ENCODE measurements at regions not wholly inside any gene's neighbourhood (a gene's known extent, or its start where the extent isn't known, plus 50 kb on each side); places are given as distances from the start of the nearest gene placed in this dataset.

DNA sequence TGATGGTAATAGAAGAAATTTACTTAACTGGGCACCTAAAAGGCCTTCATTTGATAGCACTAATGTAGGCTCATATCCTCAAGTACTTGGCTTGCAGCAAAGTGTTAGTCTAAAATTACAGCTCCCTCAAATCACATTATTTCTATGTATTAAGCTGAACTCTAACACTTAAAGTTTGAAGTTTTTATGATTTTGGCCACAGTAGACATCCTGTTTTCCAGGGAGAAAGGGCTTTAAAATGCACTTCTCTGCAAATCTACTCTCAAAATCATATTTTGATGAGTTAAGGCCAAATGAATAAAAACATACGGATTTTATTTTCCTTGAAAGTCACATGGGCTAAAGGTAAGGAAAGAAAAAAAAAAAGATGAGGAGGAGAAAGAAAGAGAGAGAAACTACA is 575.5 kb downstream of the PLPP3 start:
- Mint-ChIP-seq H3K27ac (no peak overlapping the region), H3K4me3 (no peak overlapping the region), H3K4me1 (no peaks in the 10 kb centered on the region), H3K9me3 (no peaks in the 10 kb centered on the region; a peak in 1 of 5 replicates), H3K36me3 (ENCODE audit: insufficient read depth in 1 of 3, low read depth in 3 of 3) (no peaks in the 10 kb centered on the region), H3K27me3 (ENCODE audit: low read depth) (no peaks in the 10 kb centered on the region; the same call in 1 of the 2 replicates)
- WGBS (ENCODE audit: extremely low coverage, insufficient read length, low lambda C conversion rate), result no CpG with 5 or more reads among the region's 1 CpG
- Histone ChIP-seq H3K4me2 (ENCODE audit: insufficient read depth, insufficient read length, low read length) (no peak overlapping the region), H3K27ac (ENCODE audit: insufficient read length, low read depth, low read length) (no peak overlapping the region), H4K20me1 (ENCODE audit: control insufficient read depth, insufficient read depth, insufficient read length) (no peaks in the 10 kb centered on the region), H3K23me2 (ENCODE audit: insufficient read length, low read depth, low read length, poor library complexity, severe bottlenecking) (no peaks in the 10 kb centered on the region), H3K4ac (ENCODE audit: low read depth, low read length) (no peak overlapping the region), H4K91ac (ENCODE audit: insufficient read length, low read depth, low read length) (no peak overlapping the region), H3K79me1 (ENCODE audit: insufficient read depth, low read depth, low read length, poor library complexity, severe bottlenecking) (no peaks in the 10 kb centered on the region), H2AK5ac (ENCODE audit: insufficient read length, low read length) (no peak overlapping the region), H4K5ac (ENCODE audit: insufficient read length, low read depth, low read length) (no peak overlapping the region), H3K9ac (ENCODE audit: extremely low read depth, insufficient read length, low read length) (no peak overlapping the region), H2BK5ac (ENCODE audit: insufficient read length, low read length) (no peak overlapping the region), H3K14ac (ENCODE audit: insufficient read depth, low read length) (no peak overlapping the region), H3K56ac (ENCODE audit: insufficient read length, low read depth, low read length) (no peak overlapping the region), H3K18ac (ENCODE audit: insufficient read length, low read depth, low read length) (no peak overlapping the region), H3T11ph (ENCODE audit: low read length) (no peak overlapping the region), H2BK120ac (ENCODE audit: low read depth, low read length, poor library complexity, severe bottlenecking) (no peak overlapping the region), H2BK15ac (ENCODE audit: low read depth, low read length) (no peak overlapping the region), H3K9me3 (ENCODE audit: control insufficient read depth, low read depth, low read length) (no peaks in the 10 kb centered on the region), H2BK20ac (ENCODE audit: low read depth, low read length, poor library complexity, severe bottlenecking) (no peak overlapping the region), H3K79me2 (ENCODE audit: insufficient read depth, low read length) (no peaks in the 10 kb centered on the region), H4K8ac (replicated peaks; ENCODE audit: insufficient read length, low read depth, low read length) (no peak overlapping the region), H2AFZ (ENCODE audit: low read length) (no peak overlapping the region), H2BK12ac (ENCODE audit: insufficient read length, low read depth, low read length) (no peak overlapping the region), H3K23ac (ENCODE audit: insufficient read length, low read depth, low read length) (no peak overlapping the region), H3K27me3 (ENCODE audit: insufficient read depth, low read length) (no peaks in the 10 kb centered on the region), H3K4me1 (ENCODE audit: insufficient read depth, low read length) (no peaks in the 10 kb centered on the region)
- no peak for DNase-seq
- TF ChIP-seq, protein P1, sequence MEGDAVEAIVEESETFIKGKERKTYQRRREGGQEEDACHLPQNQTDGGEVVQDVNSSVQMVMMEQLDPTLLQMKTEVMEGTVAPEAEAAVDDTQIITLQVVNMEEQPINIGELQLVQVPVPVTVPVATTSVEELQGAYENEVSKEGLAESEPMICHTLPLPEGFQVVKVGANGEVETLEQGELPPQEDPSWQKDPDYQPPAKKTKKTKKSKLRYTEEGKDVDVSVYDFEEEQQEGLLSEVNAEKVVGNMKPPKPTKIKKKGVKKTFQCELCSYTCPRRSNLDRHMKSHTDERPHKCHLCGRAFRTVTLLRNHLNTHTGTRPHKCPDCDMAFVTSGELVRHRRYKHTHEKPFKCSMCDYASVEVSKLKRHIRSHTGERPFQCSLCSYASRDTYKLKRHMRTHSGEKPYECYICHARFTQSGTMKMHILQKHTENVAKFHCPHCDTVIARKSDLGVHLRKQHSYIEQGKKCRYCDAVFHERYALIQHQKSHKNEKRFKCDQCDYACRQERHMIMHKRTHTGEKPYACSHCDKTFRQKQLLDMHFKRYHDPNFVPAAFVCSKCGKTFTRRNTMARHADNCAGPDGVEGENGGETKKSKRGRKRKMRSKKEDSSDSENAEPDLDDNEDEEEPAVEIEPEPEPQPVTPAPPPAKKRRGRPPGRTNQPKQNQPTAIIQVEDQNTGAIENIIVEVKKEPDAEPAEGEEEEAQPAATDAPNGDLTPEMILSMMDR (conservative IDR thresholded peaks at IDR 0.05), result no peak

All from H9 (cell line).